GM19328 (cell line): ENCODE measurements at regions not wholly inside any gene's neighbourhood (a gene's known extent, or its start where the extent isn't known, plus 50 kb on each side); places are given as distances from the start of the nearest gene placed in this dataset.
"Not testable (repeated sequence)": the region's sequence is repeated elsewhere in the genome, so short reads cannot be mapped to it uniquely, and the experiment has no call there.

ENCODE experiments used
- ATAC-seq: cut with Tn5 transposase; IDR thresholded peaks from one replicate; pipeline ENCODE4 v1.9.1; 2021; ENCODE audit warnings: mild to moderate bottlenecking, moderate library complexity; ENCODE audit not compliant: unreplicated experiment

- ATAC-seq, result no peak
Observed at GRCh38 chr11:11220786-11221185, 132.3 kb downstream of the CSNK2A3 start.

GRCh38 chr11:11218629-11218986 is 134.4 kb downstream of the CSNK2A3 start:
- no peak for ATAC-seq

DNA sequence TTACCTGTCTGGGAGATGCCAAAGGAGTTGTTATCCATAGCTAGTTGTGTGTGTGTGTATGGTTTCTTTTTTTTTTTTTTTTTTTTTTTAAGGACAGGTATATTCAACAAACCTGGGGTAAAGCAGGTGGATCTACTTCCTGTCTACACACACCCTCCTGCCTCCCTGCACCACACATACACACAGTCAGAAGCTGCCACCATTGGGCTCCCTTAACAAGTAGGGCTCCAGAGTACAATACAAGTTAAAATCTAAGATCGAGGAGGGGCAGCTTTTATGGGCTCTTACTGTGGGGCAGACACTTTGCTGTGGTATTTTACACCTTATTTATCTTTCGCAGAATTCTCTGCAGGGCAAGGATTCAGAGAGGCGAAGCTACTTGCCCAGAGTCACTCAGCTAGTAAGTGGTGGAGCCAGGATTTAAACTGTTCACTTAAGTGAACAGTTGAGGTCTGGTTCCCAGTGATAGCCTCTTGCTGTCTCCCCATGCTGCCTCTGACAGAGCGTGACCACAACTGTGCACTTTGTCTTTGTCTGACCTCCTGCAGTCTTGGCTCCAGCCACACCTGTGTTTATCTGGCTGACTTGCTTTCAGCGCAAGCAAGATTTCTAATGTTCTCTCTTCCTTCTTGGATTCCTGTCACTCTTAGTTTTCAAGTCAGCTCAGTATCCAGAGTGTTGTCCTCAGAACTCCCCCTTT is 135.0 kb downstream of the CSNK2A3 start:
- ATAC-seq, result no peak

GRCh38 chr11:11217289-11217928 is 135.6 kb downstream of the CSNK2A3 start:
- ATAC-seq, result no peak

DNA sequence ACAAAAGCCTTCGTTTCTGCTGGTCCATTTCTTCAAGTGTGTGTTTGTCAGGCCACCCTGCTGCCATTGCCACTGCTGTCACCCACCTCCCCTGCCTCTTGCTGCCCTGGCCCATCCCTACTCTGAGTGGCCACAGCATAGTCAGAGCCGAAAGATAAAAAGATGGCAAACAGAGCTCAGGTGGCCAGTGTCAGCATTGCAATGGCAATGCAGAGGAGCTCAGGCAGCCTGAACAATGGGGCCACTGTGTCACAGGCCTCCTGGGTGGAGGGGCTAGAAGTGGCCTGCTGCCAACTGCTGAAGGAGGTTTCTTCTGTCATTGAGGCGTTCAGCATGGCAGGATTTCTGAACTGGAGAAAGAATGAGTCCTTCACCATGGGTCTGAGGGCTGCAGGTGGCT is 137.1 kb downstream of the CSNK2A3 start:
- ATAC-seq, result no peak

DNA sequence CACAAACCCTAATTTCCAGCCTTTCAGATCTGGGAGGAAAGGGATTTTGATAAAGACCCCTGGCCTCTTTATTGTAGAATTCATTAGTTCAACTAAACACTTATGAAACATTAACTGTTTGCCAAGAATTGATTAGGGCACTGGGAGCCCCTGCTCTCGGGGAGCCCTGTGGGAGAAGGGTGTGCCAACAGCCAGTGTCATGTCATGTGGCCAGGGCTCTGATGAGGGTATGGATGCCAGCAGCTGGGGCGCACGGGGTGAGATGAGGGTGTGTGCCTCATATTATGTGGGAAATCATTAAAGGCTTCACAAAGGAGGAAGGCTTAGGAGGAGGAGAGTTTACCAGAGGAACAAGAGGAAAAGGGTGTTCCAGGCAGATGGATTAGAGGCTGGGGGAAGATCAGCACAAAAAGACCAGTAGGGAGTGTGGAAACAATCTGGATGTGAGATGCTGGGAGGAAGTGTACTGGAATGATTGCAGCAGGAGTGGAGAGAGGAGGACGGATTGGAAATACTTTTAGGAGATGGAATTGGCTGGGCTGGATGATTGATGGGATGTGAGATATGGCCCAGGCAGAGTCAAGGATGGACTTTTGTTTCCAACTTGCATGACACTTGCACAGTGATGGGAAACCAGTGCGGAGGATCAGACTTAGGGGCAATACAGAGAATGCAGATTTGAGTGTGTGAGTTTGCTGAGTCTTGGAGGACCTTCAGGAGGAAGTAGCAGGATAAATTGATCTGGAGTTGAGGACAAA is 137.8 kb downstream of the CSNK2A3 start:
- ATAC-seq, result no peak

DNA sequence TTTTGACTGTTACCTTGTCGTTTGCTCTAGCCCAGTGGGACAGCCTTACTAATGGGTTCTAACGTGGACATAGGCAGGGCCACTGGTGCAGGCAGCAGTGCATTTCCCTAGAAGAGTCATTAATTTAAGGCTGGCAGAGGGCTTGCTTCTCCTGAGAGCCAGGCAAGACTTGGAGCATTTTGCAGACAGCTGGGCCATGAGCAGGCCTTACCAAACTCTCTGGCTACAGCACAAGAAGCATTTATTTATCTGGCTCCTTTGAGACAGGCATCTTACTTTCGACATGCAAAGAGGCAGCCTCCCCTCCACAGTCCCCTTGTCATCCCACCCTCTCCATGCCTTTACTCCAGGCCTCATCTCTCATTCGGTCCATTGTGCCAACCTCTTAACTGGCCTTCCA is 139.9 kb downstream of the CSNK2A3 start:
- ATAC-seq, result no peak

GRCh38 chr11:11211888-11212287 is 141.2 kb downstream of the CSNK2A3 start:
- ATAC-seq, result no peak

GRCh38 chr11:11211186-11211585 is 141.9 kb downstream of the CSNK2A3 start:
- ATAC-seq, result no peak

DNA sequence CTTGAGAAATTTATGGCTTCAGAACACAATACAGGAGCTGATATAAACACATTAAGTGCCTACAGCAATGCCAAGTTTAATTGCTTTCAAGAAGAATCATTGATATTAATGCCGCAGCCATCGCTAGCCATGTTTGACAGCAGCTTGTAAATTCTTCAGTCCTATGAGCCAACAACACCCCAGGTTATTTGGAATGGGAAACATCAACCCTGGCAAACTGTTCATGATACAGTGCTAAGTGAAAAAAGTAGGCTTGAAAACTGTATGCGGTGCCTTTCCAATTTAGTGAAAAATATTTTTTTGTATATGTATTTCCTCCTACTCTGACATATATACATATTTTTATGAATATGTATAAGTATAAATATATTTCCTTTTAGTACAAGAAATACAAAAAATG is 142.6 kb downstream of the CSNK2A3 start:
- ATAC-seq, result no peak

GRCh38 chr11:11209967-11210366 is 143.1 kb downstream of the CSNK2A3 start:
- ATAC-seq, result no peak

DNA sequence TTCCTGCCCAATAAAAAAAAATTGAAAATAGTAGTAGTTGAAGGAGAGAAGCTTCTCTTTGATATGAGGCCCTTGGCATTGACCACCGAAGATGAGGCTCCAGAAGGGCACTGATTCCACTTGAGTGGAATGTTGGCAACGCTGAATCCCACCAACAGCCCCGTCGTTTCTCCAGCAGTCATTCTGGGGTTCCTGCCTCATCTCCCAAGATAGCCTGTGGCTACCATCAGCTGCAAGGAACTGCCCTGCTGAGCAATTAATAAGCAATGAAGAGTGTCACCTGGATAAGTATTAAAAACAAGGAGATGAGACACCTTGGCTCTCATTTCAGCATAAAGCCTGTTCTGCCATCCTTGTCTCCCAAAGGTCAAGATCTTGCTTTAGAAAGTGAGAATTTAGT is 144.1 kb downstream of the CSNK2A3 start:
- ATAC-seq, result no peak

DNA sequence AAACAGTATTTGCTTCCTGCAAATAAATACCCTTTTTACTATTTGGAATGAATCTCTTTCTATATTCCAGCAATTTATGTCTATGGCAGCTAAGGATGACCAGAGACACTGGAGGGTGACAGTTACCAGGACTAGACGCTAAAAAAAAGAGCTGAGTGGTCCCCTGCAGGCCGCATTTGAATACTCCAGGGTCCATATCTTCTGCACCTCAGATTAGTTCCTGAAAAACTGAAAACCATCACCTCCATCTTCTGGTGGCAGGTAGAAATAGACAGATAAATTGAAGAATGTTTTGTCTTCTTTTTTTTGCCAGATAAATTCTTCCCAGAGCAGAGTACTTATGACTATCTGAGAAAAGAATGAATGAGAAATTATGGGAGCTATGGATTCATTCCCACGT is 145.6 kb downstream of the CSNK2A3 start:
- ATAC-seq, result no peak

DNA sequence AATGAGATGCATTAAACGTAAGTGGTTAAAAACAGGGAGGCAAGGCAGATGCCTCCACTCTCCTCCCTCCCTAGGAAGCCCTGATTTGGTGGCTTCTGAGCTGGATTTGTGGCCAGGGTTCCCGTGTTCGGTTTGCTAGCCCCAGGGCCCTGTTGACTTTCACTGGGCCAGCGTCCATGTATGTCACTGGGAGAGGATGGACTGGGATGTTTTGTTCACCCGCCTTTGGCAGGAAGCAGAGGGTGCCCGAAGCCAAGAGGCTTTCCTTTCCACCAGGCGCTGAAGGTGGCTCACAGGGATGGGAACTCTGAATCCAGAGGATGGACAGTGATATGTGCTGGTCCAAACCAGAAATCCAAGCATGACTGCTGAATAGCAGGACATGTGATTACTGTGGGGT is 146.6 kb downstream of the CSNK2A3 start:
- ATAC-seq, result no peak

GRCh38 chr11:11202885-11203284 is 150.2 kb downstream of the CSNK2A3 start:
- ATAC-seq, result no peak

DNA sequence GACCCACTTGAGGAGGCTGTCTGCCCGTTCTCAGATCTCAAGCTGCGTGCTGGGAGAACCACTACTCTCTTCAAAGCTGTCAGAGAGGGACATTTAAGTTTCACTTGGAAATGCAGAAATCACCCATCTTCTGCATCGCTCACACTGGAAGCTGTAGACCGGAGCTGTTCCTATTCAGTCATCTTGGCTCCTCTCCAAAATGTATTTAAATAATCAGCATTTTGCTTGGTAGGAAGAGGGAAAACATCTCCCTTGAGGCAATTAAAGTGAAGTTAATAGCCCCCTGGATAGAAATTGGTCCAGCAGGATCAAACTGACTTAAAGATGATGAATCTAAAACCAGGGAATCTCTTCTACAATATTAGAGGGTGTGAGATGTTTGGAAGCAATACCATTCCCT is 151.7 kb downstream of the CSNK2A3 start:
- not testable (repeated sequence) for ATAC-seq

DNA sequence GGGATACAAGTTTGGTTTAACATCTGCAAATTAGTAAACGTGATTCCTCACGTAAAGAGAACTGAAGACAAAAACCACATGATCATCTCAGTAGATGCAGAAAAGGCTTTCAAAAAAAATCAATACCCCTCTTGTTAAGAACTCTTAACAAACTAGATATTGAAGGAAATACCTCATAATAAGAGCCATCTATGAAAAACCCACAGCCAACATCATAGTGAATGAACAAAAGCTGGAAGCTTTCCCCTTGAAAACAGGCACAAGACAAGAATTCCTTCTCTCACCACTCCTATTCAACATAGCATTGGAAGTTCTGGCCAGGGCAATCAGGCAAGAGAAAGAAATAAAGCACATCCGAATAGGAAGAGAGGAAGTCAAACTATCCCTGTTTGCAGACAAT is 160.5 kb downstream of the CSNK2A3 start:
- ATAC-seq, result no peak

DNA sequence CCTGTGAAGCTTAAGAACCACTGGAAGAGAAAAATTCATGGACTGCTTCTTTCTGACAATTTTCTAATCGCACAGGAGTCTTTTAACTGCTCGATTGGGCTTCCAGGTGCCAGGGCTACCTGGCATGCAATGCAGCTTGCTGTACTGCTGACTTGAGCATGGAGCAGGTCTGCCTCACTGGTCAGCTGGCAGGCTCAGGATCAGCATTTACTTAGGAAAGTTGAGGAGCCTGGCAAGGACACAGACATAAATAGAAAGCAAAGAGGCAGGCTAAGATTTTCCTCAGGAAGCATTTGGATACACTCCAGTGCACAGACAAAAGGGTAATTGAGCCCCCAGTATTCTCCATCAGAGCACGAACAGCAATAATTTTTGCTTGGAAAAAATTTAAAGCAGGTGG is 163.5 kb downstream of the CSNK2A3 start:
- no peak for ATAC-seq

DNA sequence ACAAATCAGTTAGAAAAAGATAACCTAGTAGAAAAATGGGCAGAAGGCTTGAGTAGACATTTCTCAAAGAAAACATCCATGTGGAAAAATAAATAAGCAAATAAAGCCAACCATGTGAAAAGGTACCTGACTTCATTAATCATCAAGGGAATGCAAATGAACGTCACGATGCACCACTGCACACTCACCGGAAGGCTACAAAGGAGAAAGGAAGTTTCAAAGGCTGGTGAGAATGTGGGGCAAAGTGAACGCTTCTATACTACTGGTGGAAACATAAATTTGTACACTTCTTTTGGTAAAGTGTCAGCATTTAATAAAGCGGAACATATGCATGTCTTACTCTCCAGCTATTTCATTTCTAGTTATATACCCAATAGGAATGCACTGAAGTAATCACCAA is 166.8 kb downstream of the CSNK2A3 start:
- ATAC-seq, result no peak

GRCh38 chr11:11182261-11182660 is 170.8 kb downstream of the CSNK2A3 start:
- no peak for ATAC-seq

DNA sequence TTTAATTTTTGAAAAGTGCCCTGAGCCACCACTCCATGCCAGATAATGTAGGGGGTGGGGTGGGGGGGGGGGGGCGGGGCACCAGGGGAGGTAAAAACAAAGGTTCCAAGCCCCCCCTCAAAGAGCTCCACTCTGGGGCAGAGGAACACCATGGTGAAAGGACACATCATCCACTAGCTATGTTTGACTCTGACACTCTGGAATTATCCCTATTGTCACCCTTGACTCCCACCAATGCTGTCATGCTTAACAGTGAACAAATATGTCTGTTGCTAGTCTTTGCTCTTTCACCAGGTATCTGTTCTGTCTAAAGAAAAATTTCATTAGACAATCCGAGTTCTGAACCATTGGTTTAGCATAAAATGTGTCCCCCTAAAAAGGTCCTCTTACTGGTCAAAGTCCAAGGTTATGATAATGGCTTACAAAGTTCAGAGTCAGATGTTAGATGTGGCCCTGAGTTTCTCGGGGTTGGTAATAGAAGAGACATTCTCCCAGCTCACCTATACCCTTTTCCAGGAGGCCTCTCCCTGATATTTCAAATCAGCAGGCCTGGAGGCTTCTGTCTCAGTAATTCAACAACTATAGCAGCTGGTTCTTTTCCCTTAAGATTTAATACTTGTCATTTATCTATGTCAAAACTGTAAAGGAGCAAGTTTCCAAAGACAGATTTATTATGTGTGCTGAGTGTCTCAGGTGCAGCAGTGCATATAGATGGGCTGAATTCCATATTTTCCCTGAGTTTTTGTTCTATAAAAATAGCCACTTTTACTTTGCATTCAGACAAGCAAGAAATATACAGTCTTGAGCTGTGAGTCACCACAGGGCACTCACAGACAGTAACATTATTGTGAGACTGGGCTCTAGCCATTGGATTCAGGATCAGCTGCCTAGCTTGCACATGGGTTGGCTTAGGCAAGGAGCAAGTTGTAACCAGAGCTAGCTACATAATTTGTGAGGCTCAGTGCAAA is 174.1 kb downstream of the CSNK2A3 start:
- ATAC-seq, result no peak
